Activated CD8-positive, alpha-beta T cell treated with anti-CD3 and anti-CD28 coated beads, Interleukin-2, amount 10 ng/mL, durations not matched to agents 7 days and 5 days (primary cell): ENCODE measurements at regions not wholly inside any gene's neighbourhood (a gene's known extent, or its start where the extent isn't known, plus 50 kb on each side); places are given as distances from the start of the nearest gene placed in this dataset.

Source experiments
- ATAC-seq: fragments of 150-1000 bp; cut with Tn5 transposase; one replicate; pipeline ENCODE4 v1.10.0; 2021; ENCODE audit warnings: moderate library complexity
- CTCF ChIA-PET: fragments of 350-600 bp; sonication (Branson Sonifier 250); formaldehyde crosslinking; loops from one replicate; lab custom pipeline; 2021; ENCODE audit warnings: antibody characterized with exemption; lab: Charles Lee
- POLR2A ChIA-PET: fragments of 350-600 bp; sonication (Branson Sonifier 250); formaldehyde crosslinking; loops from one replicate; lab custom pipeline; 2021; ENCODE audit warnings: antibody characterized with exemption; lab: Charles Lee
- DNase-seq: peaks from one replicate; pipeline ENCODE4 v3.0.0-alpha.2; 2020
- H3K27ac Mint-ChIP-seq: one replicate; pipeline ENCODE4 v1.8.0; 2021; ENCODE audit warnings: mild to moderate bottlenecking, mixed read lengths
- H3K27me3 Mint-ChIP-seq: one replicate; pipeline ENCODE4 v1.8.0; 2021; ENCODE audit warnings: low read depth, mixed read lengths
- H3K36me3 Mint-ChIP-seq: one replicate; pipeline ENCODE4 v1.8.0; 2021; ENCODE audit warnings: low read depth, mixed read lengths
- H3K4me1 Mint-ChIP-seq: one replicate; pipeline ENCODE4 v1.8.0; 2021; ENCODE audit warnings: low read depth, mixed read lengths
- H3K4me3 Mint-ChIP-seq: one replicate; pipeline ENCODE4 v1.8.0; 2021; ENCODE audit warnings: mild to moderate bottlenecking, mixed read lengths
- H3K9me3 Mint-ChIP-seq: one replicate; pipeline ENCODE4 v1.8.0; 2022; ENCODE audit warnings: mixed read lengths; ENCODE audit not compliant: insufficient read depth

- CTCF ChIA-PET, result no interaction called here
- no peaks in the 10 kb centered on the region for H3K27me3 Mint-ChIP-seq
- POLR2A ChIA-PET, result no interaction called here
- no peaks in the 10 kb centered on the region for H3K9me3 Mint-ChIP-seq
- no peaks in the 10 kb centered on the region for H3K36me3 Mint-ChIP-seq
- DNase-seq, result no peak
- no peaks in the 10 kb centered on the region for H3K4me1 Mint-ChIP-seq
- no peak overlapping the region for H3K27ac Mint-ChIP-seq
- no peak overlapping the region for H3K4me3 Mint-ChIP-seq
- ATAC-seq, result no peak
These were observed 127.5 kb downstream of the HS3ST1 start for GRCh38 chr4:11301075-11301660.

GRCh38 chr4:11299836-11300235 lies 128.9 kb downstream of the HS3ST1 start:
- POLR2A ChIA-PET, result no interaction called here
- ATAC-seq, result no peak
- Mint-ChIP-seq H3K27ac (no peak overlapping the region), H3K4me3 (no peak overlapping the region), H3K4me1 (no peaks in the 10 kb centered on the region), H3K36me3 (no peaks in the 10 kb centered on the region), H3K9me3 (no peaks in the 10 kb centered on the region), H3K27me3 (no peaks in the 10 kb centered on the region)
- CTCF ChIA-PET, result no interaction called here
- DNase-seq, result no peak

- CTCF ChIA-PET, result no interaction called here
- POLR2A ChIA-PET, result no interaction called here
- Mint-ChIP-seq H3K36me3 (no peaks in the 10 kb centered on the region), H3K27me3 (no peaks in the 10 kb centered on the region), H3K4me3 (no peak overlapping the region), H3K27ac (no peak overlapping the region), H3K4me1 (no peaks in the 10 kb centered on the region), H3K9me3 (no peaks in the 10 kb centered on the region)
- no peak for ATAC-seq
- no peak for DNase-seq
These were observed 129.7 kb downstream of the HS3ST1 start for GRCh38 chr4:11299016-11299415.

GRCh38 chr4:11298451-11298850 lies 130.2 kb downstream of the HS3ST1 start:
- ChIA-PET POLR2A (no interaction called here), CTCF (no interaction called here)
- Mint-ChIP-seq H3K9me3 (no peaks in the 10 kb centered on the region), H3K36me3 (no peaks in the 10 kb centered on the region), H3K4me1 (no peaks in the 10 kb centered on the region), H3K4me3 (no peak overlapping the region), H3K27me3 (no peaks in the 10 kb centered on the region), H3K27ac (no peak overlapping the region)
- ATAC-seq (no peak), DNase-seq (no peak)

GRCh38 chr4:11297627-11298026 lies 131.1 kb downstream of the HS3ST1 start:
- no peaks in the 10 kb centered on the region for H3K36me3 Mint-ChIP-seq
- CTCF ChIA-PET, result no interaction called here
- no peak for ATAC-seq

GRCh38 chr4:11297201-11297600 lies 131.5 kb downstream of the HS3ST1 start:
- ATAC-seq (no peak), DNase-seq (no peak)
- H3K9me3 Mint-ChIP-seq, result no peaks in the 10 kb centered on the region
- no peaks in the 10 kb centered on the region for H3K36me3 Mint-ChIP-seq
- CTCF ChIA-PET, result no interaction called here
- H3K27ac Mint-ChIP-seq, result no peak overlapping the region
- no peaks in the 10 kb centered on the region for H3K4me1 Mint-ChIP-seq
- no peak overlapping the region for H3K4me3 Mint-ChIP-seq
- POLR2A ChIA-PET, result no interaction called here
- H3K27me3 Mint-ChIP-seq, result no peaks in the 10 kb centered on the region

More at GRCh38 chr4:11297627-11298026, 131.1 kb downstream of the HS3ST1 start:
- Mint-ChIP-seq H3K27me3 (no peaks in the 10 kb centered on the region), H3K4me1 (no peaks in the 10 kb centered on the region), H3K4me3 (no peak overlapping the region), H3K27ac (no peak overlapping the region), H3K9me3 (no peaks in the 10 kb centered on the region)
- POLR2A ChIA-PET, result no interaction called here
- DNase-seq, result no peak

GRCh38 chr4:11293866-11294265 lies 134.8 kb downstream of the HS3ST1 start:
- Mint-ChIP-seq H3K36me3 (no peaks in the 10 kb centered on the region), H3K4me3 (no peak overlapping the region), H3K9me3 (no peaks in the 10 kb centered on the region), H3K27ac (no peak overlapping the region), H3K4me1 (no peaks in the 10 kb centered on the region), H3K27me3 (no peaks in the 10 kb centered on the region)
- ChIA-PET POLR2A (no interaction called here), CTCF (no interaction called here)
- no peak for DNase-seq
- ATAC-seq, result no peak

GRCh38 chr4:11287055-11287454 lies 141.6 kb downstream of the HS3ST1 start:
- Mint-ChIP-seq H3K4me1 (no peaks in the 10 kb centered on the region), H3K27ac (no peak overlapping the region), H3K27me3 (no peaks in the 10 kb centered on the region), H3K36me3 (no peaks in the 10 kb centered on the region), H3K9me3 (no peaks in the 10 kb centered on the region), H3K4me3 (no peak overlapping the region)
- no peak for DNase-seq
- ChIA-PET CTCF (no interaction called here), POLR2A (no interaction called here)
- no peak for ATAC-seq

GRCh38 chr4:11286533-11286932 lies 142.2 kb downstream of the HS3ST1 start:
- Mint-ChIP-seq H3K9me3 (no peaks in the 10 kb centered on the region), H3K4me1 (no peaks in the 10 kb centered on the region), H3K36me3 (no peaks in the 10 kb centered on the region), H3K27me3 (no peaks in the 10 kb centered on the region), H3K4me3 (no peak overlapping the region), H3K27ac (no peak overlapping the region)
- POLR2A ChIA-PET, result no interaction called here
- DNase-seq, result no peak
- CTCF ChIA-PET, result no interaction called here
- ATAC-seq, result no peak

GRCh38 chr4:11281720-11282119 lies 147.0 kb downstream of the HS3ST1 start:
- CTCF ChIA-PET, result no interaction called here
- Mint-ChIP-seq H3K4me1 (no peaks in the 10 kb centered on the region), H3K36me3 (no peaks in the 10 kb centered on the region)

GRCh38 chr4:11271263-11271662 lies 157.4 kb downstream of the HS3ST1 start:
- H3K4me3 Mint-ChIP-seq, result no peak overlapping the region
- H3K9me3 Mint-ChIP-seq, result no peaks in the 10 kb centered on the region

More at GRCh38 chr4:11281720-11282119, 147.0 kb downstream of the HS3ST1 start:
- no peak for ATAC-seq
- H3K4me3 Mint-ChIP-seq, result no peak overlapping the region
- no peak for DNase-seq
- H3K9me3 Mint-ChIP-seq, result no peaks in the 10 kb centered on the region
- POLR2A ChIA-PET, result no interaction called here
- H3K27me3 Mint-ChIP-seq, result no peaks in the 10 kb centered on the region
- H3K27ac Mint-ChIP-seq, result no peak overlapping the region

GRCh38 chr4:11268149-11268548 lies 160.5 kb downstream of the HS3ST1 start:
- Mint-ChIP-seq H3K4me3 (no peak overlapping the region), H3K27me3 (no peaks in the 10 kb centered on the region), H3K4me1 (no peaks in the 10 kb centered on the region), H3K36me3 (no peaks in the 10 kb centered on the region), H3K27ac (no peak overlapping the region), H3K9me3 (no peaks in the 10 kb centered on the region)
- no peak for DNase-seq
- ATAC-seq, result no peak
- CTCF ChIA-PET, result no interaction called here
- POLR2A ChIA-PET, result no interaction called here

More at GRCh38 chr4:11271263-11271662, 157.4 kb downstream of the HS3ST1 start:
- Mint-ChIP-seq H3K27ac (no peak overlapping the region), H3K36me3 (no peaks in the 10 kb centered on the region), H3K4me1 (no peaks in the 10 kb centered on the region), H3K27me3 (no peaks in the 10 kb centered on the region)
- ATAC-seq, result no peak
- no peak for DNase-seq
- POLR2A ChIA-PET, result no interaction called here
- CTCF ChIA-PET, result no interaction called here

GRCh38 chr4:11264841-11265240 lies 163.9 kb downstream of the HS3ST1 start:
- no peaks in the 10 kb centered on the region for H3K9me3 Mint-ChIP-seq
- no peaks in the 10 kb centered on the region for H3K36me3 Mint-ChIP-seq
- CTCF ChIA-PET, result no interaction called here
- no peaks in the 10 kb centered on the region for H3K4me1 Mint-ChIP-seq
- DNase-seq (no peak), ATAC-seq (no peak)
- H3K27me3 Mint-ChIP-seq, result no peaks in the 10 kb centered on the region
- POLR2A ChIA-PET, result no interaction called here
- no peak overlapping the region for H3K27ac Mint-ChIP-seq
- H3K4me3 Mint-ChIP-seq, result no peak overlapping the region
